ENCODE measurements at regions not wholly inside any gene's neighbourhood (a gene's known extent, or its start where the extent isn't known, plus 50 kb on each side); places are given as distances from the start of the nearest gene placed in this dataset.

DNA sequence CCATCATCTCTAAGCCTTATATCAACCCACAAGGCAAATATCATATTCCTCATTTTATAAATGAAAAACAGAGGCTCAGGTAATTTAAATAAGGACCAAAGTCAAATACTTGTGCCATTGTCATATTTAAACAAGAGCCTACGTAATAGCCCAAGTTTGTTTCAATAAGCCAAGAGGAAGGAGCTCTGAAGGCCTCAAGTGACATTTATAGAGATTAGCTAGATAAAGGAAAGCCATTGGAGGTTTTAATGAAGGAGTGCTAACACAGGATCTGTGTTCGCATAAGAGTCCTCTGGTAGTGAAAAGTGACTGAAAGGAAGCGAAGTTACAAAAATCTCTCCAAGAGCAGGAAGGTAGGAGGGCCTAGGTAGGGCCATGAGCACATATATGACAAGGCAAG, 384.9 kb upstream of the NOCT start:
- TF ChIP-seq, protein P1, sequence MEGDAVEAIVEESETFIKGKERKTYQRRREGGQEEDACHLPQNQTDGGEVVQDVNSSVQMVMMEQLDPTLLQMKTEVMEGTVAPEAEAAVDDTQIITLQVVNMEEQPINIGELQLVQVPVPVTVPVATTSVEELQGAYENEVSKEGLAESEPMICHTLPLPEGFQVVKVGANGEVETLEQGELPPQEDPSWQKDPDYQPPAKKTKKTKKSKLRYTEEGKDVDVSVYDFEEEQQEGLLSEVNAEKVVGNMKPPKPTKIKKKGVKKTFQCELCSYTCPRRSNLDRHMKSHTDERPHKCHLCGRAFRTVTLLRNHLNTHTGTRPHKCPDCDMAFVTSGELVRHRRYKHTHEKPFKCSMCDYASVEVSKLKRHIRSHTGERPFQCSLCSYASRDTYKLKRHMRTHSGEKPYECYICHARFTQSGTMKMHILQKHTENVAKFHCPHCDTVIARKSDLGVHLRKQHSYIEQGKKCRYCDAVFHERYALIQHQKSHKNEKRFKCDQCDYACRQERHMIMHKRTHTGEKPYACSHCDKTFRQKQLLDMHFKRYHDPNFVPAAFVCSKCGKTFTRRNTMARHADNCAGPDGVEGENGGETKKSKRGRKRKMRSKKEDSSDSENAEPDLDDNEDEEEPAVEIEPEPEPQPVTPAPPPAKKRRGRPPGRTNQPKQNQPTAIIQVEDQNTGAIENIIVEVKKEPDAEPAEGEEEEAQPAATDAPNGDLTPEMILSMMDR (IDR thresholded peaks at IDR 0.05): no peak
- TF ChIP-seq POLR2A (IDR thresholded peaks at IDR 0.05): no peak

All from uterus (tissue), 2 donors.